Spleen (tissue), 11 donors: ENCODE measurements at regions not wholly inside any gene's neighbourhood (a gene's known extent, or its start where the extent isn't known, plus 50 kb on each side); places are given as distances from the start of the nearest gene placed in this dataset.

Experiments
- DNase-seq: peaks from one replicate; pipeline ENCODE4 v3.0.0-alpha.2; 2020
- H3K27ac ChIP-seq, 8 donors: fragments of 200-600 bp; sonication (generic) in 7 of 8; 1 replicate in 4 of 8; 2 replicates in 4 of 8; pipeline versions ENCODE4 v1.5.0 to v1.8.0; 2016 to 2021; ENCODE audit warnings: inconsistent platforms in 4 of 8, mild to moderate bottlenecking in 4 of 8, moderate library complexity in 1 of 8
- H3K27me3 ChIP-seq, 7 donors: fragments of 200-600 bp; sonication (generic) in 6 of 7; replicated peaks in 1 of 7; 1 replicate in 4 of 7; 2 replicates in 3 of 7; pipeline versions ENCODE4 v1.5.0 to v1.8.0; 2016 to 2021; ENCODE audit warnings: inconsistent platforms in 3 of 7, mild to moderate bottlenecking in 1 of 7
- H3K36me3 ChIP-seq, 6 donors: fragments of 200-600 bp; sonication (generic) in 5 of 6; 1 replicate in 4 of 6; 2 replicates in 2 of 6; pipeline versions ENCODE4 v1.5.0 to v1.8.0; 2016 to 2021; ENCODE audit warnings: inconsistent platforms in 2 of 6
- H3K4me1 ChIP-seq, 6 donors: fragments of 200-600 bp; sonication (generic) in 5 of 6; 1 replicate in 3 of 6; 2 replicates in 3 of 6; pipeline versions ENCODE4 v1.5.0 to v1.8.0; 2016 to 2021; ENCODE audit warnings: inconsistent platforms in 3 of 6
- H3K4me3 ChIP-seq, 8 donors: fragments of 200-600 bp; sonication (generic) in 7 of 8; 1 replicate in 4 of 8; 2 replicates in 4 of 8; pipeline versions ENCODE4 v1.5.0 to v1.8.0; 2016 to 2021; ENCODE audit warnings: inconsistent platforms in 4 of 8, mild to moderate bottlenecking in 4 of 8, moderate library complexity in 2 of 8
- H3K9me3 ChIP-seq, 8 donors: fragments of 200-600 bp; sonication (generic) in 7 of 8; 1 replicate in 4 of 8; 2 replicates in 4 of 8; pipeline versions ENCODE4 v1.5.0 to v1.8.0; 2016 to 2021; ENCODE audit warnings: inconsistent platforms in 4 of 8
- CTCF ChIP-seq, 11 experiments: fragments of 200-600 bp in 7 of 11; fragments of 450-650 bp in 4 of 11; sonication (generic) in 4 of 11; IDR thresholded peaks in 8 of 11; conservative IDR thresholded peaks in 3 of 11; 1 replicate in 7 of 11; 2 replicates in 4 of 11; pipeline versions ENCODE4 v1.4.0 to v1.8.0; 2016 to 2021; ENCODE audit warnings: antibody characterized with exemption in 11 of 11, inconsistent platforms in 4 of 11, mild to moderate bottlenecking in 1 of 11
- POLR2A ChIP-seq, 3 donors: fragments of 450-650 bp; IDR thresholded peaks; one replicate each; pipeline ENCODE4 v1.5.1; 2017; ENCODE audit warnings: antibody characterized with exemption in 3 of 3, mild to moderate bottlenecking in 1 of 3
- POLR2AphosphoS5 ChIP-seq, 3 donors: sonication (generic); formaldehyde crosslinking; IDR thresholded peaks; one replicate each; pipeline ENCODE4 v1.5.1; 2017; ENCODE audit warnings: antibody characterized with exemption in 3 of 3
- WGBS, 5 donors: extraction: QIAGEN DNeasy Blood & Tissue Kit in 3 of 5; methylation state at CpG; one replicate each; pipeline versions ENCODE4 v1.1.5 to v1.1.7; 2013 to 2018; 5-methylcytosine and 5-hydroxymethylcytosine counted together
- intact Hi-C: fragments of 100-400 bp; cut with DNase I; formaldehyde crosslinking; loops from one replicate; pipeline ENCODE4 v1.15.0; 2023; ENCODE audit warnings: low total_unique reads
- donor health status: healthy with polysubstance abuse.
- donor health status: DM: no; HTN: no; CAD: no; lungs with moderate emphysema.
- donor health status: DM: no; HTN: no; CAD: no.
- donor health status: Bipolar disorder and iron deficiency.
- donor health status: healthy.
- donor health status: DM: no; HTN: no; CAD: no.
- donor health status: DM: yes; HTN: yes; CAD: no.

GRCh38 chr9:73468716-73469115 is 317.1 kb downstream of the ANXA1 start:
- WGBS, 5 donors = 89 to 98% (median 92%) methylated on average over 1 of the region's 1 CpG
- TF ChIP-seq POLR2AphosphoS5 (IDR thresholded peaks at IDR 0.05) = no peak
- TF ChIP-seq POLR2A (IDR thresholded peaks at IDR 0.05) = no peak
- no peak for TF ChIP-seq CTCF (IDR thresholded peaks at IDR 0.05 in 8 of 11, conservative IDR thresholded peaks at IDR 0.05 in 3 of 11)
- Histone ChIP-seq H3K27me3 (no peaks in the 10 kb centered on the region), H3K4me1 (no peaks in the 10 kb centered on the region), H3K36me3 (no peaks in the 10 kb centered on the region), H3K9me3 (peaks cover 0 to 11% (median 0%) of the 10 kb centered on the region in 8 donors), H3K4me3 (no peak overlapping the region), H3K27ac (no peak overlapping the region)
- intact Hi-C loops = no loop called here
- no peak for DNase-seq

- intact Hi-C loops = no loop called here
- no peak overlapping the region for H3K4me3 ChIP-seq
- WGBS, 5 donors = 49 to 73% (median 66%) methylated on average over 3 of the region's 3 CpGs
- TF ChIP-seq CTCF (IDR thresholded peaks at IDR 0.05 in 8 of 11, conservative IDR thresholded peaks at IDR 0.05 in 3 of 11) (no peak), POLR2AphosphoS5 (IDR thresholded peaks at IDR 0.05) (no peak), POLR2A (IDR thresholded peaks at IDR 0.05) (no peak)
- H3K27me3 ChIP-seq = no peaks in the 10 kb centered on the region
- no peak for DNase-seq
- no peaks in the 10 kb centered on the region for H3K36me3 ChIP-seq
- H3K9me3 ChIP-seq = peaks cover 0 to 25% (median 0%) of the 10 kb centered on the region in 8 donors
- H3K27ac ChIP-seq = no peak overlapping the region
- no peaks in the 10 kb centered on the region for H3K4me1 ChIP-seq
Measured at GRCh38 chr9:73470766-73471165, 319.1 kb downstream of the ANXA1 start.

- H3K4me1 ChIP-seq = no peaks in the 10 kb centered on the region
- H3K36me3 ChIP-seq = no peaks in the 10 kb centered on the region
- H3K4me3 ChIP-seq = no peak overlapping the region
- no peak for DNase-seq
- no peak overlapping the region for H3K27ac ChIP-seq
- intact Hi-C loops = no loop called here
- TF ChIP-seq POLR2AphosphoS5 (IDR thresholded peaks at IDR 0.05) = no peak
- no peak for TF ChIP-seq POLR2A (IDR thresholded peaks at IDR 0.05)
- no peak for TF ChIP-seq CTCF (IDR thresholded peaks at IDR 0.05 in 8 of 11, conservative IDR thresholded peaks at IDR 0.05 in 3 of 11)
- WGBS, 5 donors = 82 to 91% (median 84%) methylated on average over 9 to 14 of the region's 14 CpGs
- H3K9me3 ChIP-seq = peaks cover 0 to 25% (median 0%) of the 10 kb centered on the region in 8 donors
- H3K27me3 ChIP-seq = no peaks in the 10 kb centered on the region
Measured at GRCh38 chr9:73474002-73474600, 322.4 kb downstream of the ANXA1 start.

- WGBS, 5 donors = 92 to 96% (median 93%) methylated on average over 16 to 20 of the region's 20 CpGs
- DNase-seq = no peak
- H3K4me3 ChIP-seq = no peak overlapping the region
- peaks cover 0 to 25% (median 0%) of the 10 kb centered on the region in 8 donors for H3K9me3 ChIP-seq
- no peaks in the 10 kb centered on the region for H3K4me1 ChIP-seq
- H3K36me3 ChIP-seq = no peaks in the 10 kb centered on the region
- intact Hi-C loops = no loop called here
- TF ChIP-seq POLR2A (IDR thresholded peaks at IDR 0.05) (no peak), POLR2AphosphoS5 (IDR thresholded peaks at IDR 0.05) (no peak), CTCF (IDR thresholded peaks at IDR 0.05 in 8 of 11, conservative IDR thresholded peaks at IDR 0.05 in 3 of 11) (no peak)
- no peaks in the 10 kb centered on the region for H3K27me3 ChIP-seq
- no peak overlapping the region for H3K27ac ChIP-seq
Measured at GRCh38 chr9:73474625-73475024, 323.0 kb downstream of the ANXA1 start.
